ENCODE measurements at regions not wholly inside any gene's neighbourhood (a gene's known extent, or its start where the extent isn't known, plus 50 kb on each side); places are given as distances from the start of the nearest gene placed in this dataset.

DNA sequence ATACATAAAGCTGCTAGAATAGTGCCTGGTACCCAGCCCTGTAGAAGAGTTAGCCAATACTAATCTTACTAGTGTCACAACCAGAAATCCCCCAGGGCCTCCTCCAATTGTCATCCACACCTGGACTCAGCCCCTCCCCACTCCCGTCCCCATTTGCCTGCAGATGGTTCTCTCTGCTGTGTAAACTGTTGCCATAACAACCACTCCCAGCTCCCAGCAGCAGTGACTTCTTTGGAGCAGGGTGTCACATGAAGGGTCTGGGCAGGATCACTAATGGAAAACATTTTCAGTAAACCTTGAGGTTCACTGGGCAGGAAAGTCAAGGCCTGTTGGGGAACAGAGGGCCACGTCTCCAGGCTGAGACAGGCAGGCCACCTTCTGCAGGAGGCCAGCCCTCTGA is 126.0 kb upstream of the IPO9 start:
- TF ChIP-seq, protein P1, sequence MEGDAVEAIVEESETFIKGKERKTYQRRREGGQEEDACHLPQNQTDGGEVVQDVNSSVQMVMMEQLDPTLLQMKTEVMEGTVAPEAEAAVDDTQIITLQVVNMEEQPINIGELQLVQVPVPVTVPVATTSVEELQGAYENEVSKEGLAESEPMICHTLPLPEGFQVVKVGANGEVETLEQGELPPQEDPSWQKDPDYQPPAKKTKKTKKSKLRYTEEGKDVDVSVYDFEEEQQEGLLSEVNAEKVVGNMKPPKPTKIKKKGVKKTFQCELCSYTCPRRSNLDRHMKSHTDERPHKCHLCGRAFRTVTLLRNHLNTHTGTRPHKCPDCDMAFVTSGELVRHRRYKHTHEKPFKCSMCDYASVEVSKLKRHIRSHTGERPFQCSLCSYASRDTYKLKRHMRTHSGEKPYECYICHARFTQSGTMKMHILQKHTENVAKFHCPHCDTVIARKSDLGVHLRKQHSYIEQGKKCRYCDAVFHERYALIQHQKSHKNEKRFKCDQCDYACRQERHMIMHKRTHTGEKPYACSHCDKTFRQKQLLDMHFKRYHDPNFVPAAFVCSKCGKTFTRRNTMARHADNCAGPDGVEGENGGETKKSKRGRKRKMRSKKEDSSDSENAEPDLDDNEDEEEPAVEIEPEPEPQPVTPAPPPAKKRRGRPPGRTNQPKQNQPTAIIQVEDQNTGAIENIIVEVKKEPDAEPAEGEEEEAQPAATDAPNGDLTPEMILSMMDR (IDR thresholded peaks at IDR 0.05; ENCODE audit: borderline replicate concordance, extremely low read depth, insufficient read depth) = no peak
- H3K4me3 ChIP-seq (ENCODE audit: low read length in 3 of 3) = no peak overlapping the region
- no peak for FAIRE-seq
- no peaks in the 10 kb centered on the region for H3K9me3 ChIP-seq (ENCODE audit: control insufficient read depth in 2 of 3, insufficient read depth in 1 of 3, low read length in 3 of 3)
- peak in 4 of 5 donors; percentile 77 to 82 (median 78) for DNase-seq
- H3K36me3 ChIP-seq (ENCODE audit: control insufficient read depth in 2 of 3, insufficient read depth in 3 of 3, low read length in 3 of 3) = no peaks in the 10 kb centered on the region
- H3K27ac ChIP-seq (ENCODE audit: low read depth in 2 of 2, low read length in 2 of 2) = no peak overlapping the region
- peaks cover 0 to 12% (median 7%) of the 10 kb centered on the region in 3 donors for H3K4me1 ChIP-seq (ENCODE audit: control insufficient read depth in 2 of 3, insufficient read depth in 2 of 3, low read depth in 1 of 3, low read length in 3 of 3)
- intact Hi-C loops (cut with DNase I) = loop anchor here (5.0 kb wide), 1 partner anchor 141 kb away; no protein-coding TSS in a partner anchor
- H3K9ac ChIP-seq (ENCODE audit: low read length in 3 of 3) = no peak overlapping the region
- H3K27me3 ChIP-seq (ENCODE audit: control insufficient read depth, insufficient read depth, low read length) = no peaks in the 10 kb centered on the region

DNA sequence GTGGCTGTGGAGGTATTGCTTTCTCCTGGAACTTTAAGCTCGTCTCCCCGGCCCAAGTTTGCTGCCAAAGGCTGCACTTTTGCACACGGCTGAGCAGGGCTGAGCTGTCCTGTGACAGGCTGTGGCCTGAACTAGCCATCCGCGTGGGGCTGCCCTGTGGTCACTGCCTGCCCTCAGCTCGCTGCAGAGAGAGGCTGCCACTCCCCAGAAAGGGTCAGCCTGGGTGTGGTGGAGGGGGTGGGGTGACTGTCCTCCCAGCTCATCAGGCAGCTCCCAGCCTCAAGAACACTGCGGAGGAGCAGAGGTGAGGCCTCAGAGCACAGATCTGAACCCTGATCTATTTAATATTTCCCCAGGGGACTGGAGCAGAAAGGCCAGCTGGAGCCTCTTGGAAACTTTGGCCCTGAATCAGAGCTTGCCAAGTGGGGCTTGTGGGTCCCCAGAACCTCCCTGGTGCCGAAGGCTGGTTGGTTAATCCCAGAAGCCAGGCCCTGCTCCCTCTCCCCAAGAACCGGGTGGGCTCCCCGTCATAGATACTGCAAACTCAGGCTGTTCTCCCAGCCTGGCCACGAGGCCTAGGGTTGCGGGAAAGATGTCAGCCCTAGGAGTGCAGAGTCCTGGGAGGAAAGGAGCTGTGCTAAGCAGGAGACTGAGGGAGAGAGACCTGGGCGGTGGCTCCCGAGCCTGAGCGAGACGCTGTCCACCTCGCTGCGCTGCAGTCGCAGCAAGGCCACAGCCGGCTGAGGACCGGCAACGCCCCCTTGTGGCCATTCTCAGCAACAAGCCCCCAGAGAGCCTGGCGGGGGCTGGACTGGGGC is 125.1 kb upstream of the IPO9 start:
- intact Hi-C loops (cut with DNase I) = loop anchor here (5.0 kb wide), 1 partner anchor 142 kb away; no protein-coding TSS in a partner anchor
- TF ChIP-seq, protein P1 (IDR thresholded peaks at IDR 0.05; ENCODE audit: borderline replicate concordance, extremely low read depth, insufficient read depth) = peak; percentile 97

GRCh38 chr1:201704439-201704792 is 124.5 kb upstream of the IPO9 start:
- H3K9ac ChIP-seq (ENCODE audit: low read length in 3 of 3) = no peak overlapping the region
- intact Hi-C loops (cut with DNase I) = loop anchor here (5.0 kb wide), 1 partner anchor 142 kb away; no protein-coding TSS in a partner anchor
- no peaks in the 10 kb centered on the region for H3K27me3 ChIP-seq (ENCODE audit: control insufficient read depth, insufficient read depth, low read length)
- FAIRE-seq (no peak), DNase-seq (no peak)
- no peak overlapping the region for H3K27ac ChIP-seq (ENCODE audit: low read depth in 2 of 2, low read length in 2 of 2)
- TF ChIP-seq, protein P1 (IDR thresholded peaks at IDR 0.05; ENCODE audit: borderline replicate concordance, extremely low read depth, insufficient read depth) = no peak
- H3K36me3 ChIP-seq (ENCODE audit: control insufficient read depth in 2 of 3, insufficient read depth in 3 of 3, low read length in 3 of 3) = no peaks in the 10 kb centered on the region
- H3K9me3 ChIP-seq (ENCODE audit: control insufficient read depth in 2 of 3, insufficient read depth in 1 of 3, low read length in 3 of 3) = no peaks in the 10 kb centered on the region
- H3K4me1 ChIP-seq (ENCODE audit: control insufficient read depth in 2 of 3, insufficient read depth in 2 of 3, low read depth in 1 of 3, low read length in 3 of 3) = peaks cover 0 to 12% (median 7%) of the 10 kb centered on the region in 3 donors
- H3K4me3 ChIP-seq (ENCODE audit: low read length in 3 of 3) = no peak overlapping the region

More for the DNA sequence above, 125.1 kb upstream of the IPO9 start:
- peak overlapping the region in 1 of 2 donors; percentile 55 for H3K27ac ChIP-seq (ENCODE audit: low read depth in 2 of 2, low read length in 2 of 2)
- no peaks in the 10 kb centered on the region for H3K27me3 ChIP-seq (ENCODE audit: control insufficient read depth, insufficient read depth, low read length)
- DNase-seq = peak; percentile 87 to 94 (median 90)
- FAIRE-seq = no peak
- peaks cover 0 to 12% (median 7%) of the 10 kb centered on the region in 3 donors for H3K4me1 ChIP-seq (ENCODE audit: control insufficient read depth in 2 of 3, insufficient read depth in 2 of 3, low read depth in 1 of 3, low read length in 3 of 3)
- no peak overlapping the region for H3K4me3 ChIP-seq (ENCODE audit: low read length in 3 of 3)
- no peaks in the 10 kb centered on the region for H3K9me3 ChIP-seq (ENCODE audit: control insufficient read depth in 2 of 3, insufficient read depth in 1 of 3, low read length in 3 of 3)
- H3K9ac ChIP-seq (ENCODE audit: low read length in 3 of 3) = no peak overlapping the region
- no peaks in the 10 kb centered on the region for H3K36me3 ChIP-seq (ENCODE audit: control insufficient read depth in 2 of 3, insufficient read depth in 3 of 3, low read length in 3 of 3)
